H1 (cell line): ENCODE measurements at regions not wholly inside any gene's neighbourhood (a gene's known extent, or its start where the extent isn't known, plus 50 kb on each side); places are given as distances from the start of the nearest gene placed in this dataset.

Experiments
- CTCF ChIA-PET: fragments of 300-600 bp; sonication (Branson Sonifier 250); formaldehyde crosslinking; loops from one replicate; lab custom pipeline; 2021; ENCODE audit not compliant: partially characterized antibody; lab: Charles Lee
- POLR2A ChIA-PET: fragments of 300-600 bp; sonication (Branson Sonifier 250); formaldehyde crosslinking; loops from one replicate; lab custom pipeline; 2021; ENCODE audit warnings: inconsistent platforms; ENCODE audit not compliant: partially characterized antibody; lab: Charles Lee
- DNase-seq, 2 experiments: peaks; one replicate each; pipeline versions ENCODE4 v3.0.0 to v3.0.0-alpha.2; 2010 to 2022; ENCODE audit warnings: low spot score in 2 of 2, low read depth in 1 of 2, mixed read lengths in 1 of 2
- FAIRE-seq: peaks from 2 replicates; lab custom pipeline; 2011; peaks lifted over from hg19 to GRCh38; lab: Jason Lieb, UNC
- H2AFZ ChIP-seq: 2 replicates; pipeline ENCODE4 v1.8.1; 2012; ENCODE audit warnings: low read length, inconsistent platforms
- H2AK5ac ChIP-seq: 2 replicates; pipeline ENCODE4 v1.6.1; 2013; ENCODE audit warnings: low read depth, low read length
- H2BK120ac ChIP-seq: replicated peaks from 2 replicates; pipeline ENCODE3; 2013; ENCODE audit warnings: low read depth, low read length, inconsistent platforms
- H2BK12ac ChIP-seq: 2 replicates; pipeline ENCODE4 v1.6.1; 2013; ENCODE audit warnings: low read depth, low read length
- H2BK15ac ChIP-seq: 2 replicates; pipeline ENCODE4 v1.6.1; 2013; ENCODE audit warnings: low read length
- H2BK20ac ChIP-seq: 2 replicates; pipeline ENCODE4 v1.6.1; 2013; ENCODE audit warnings: low read length
- H2BK5ac ChIP-seq: 2 replicates; pipeline ENCODE4 v1.6.1; 2013; ENCODE audit warnings: low read depth, low read length
- H3K14ac ChIP-seq: 2 replicates; pipeline ENCODE4 v1.6.1; 2013; ENCODE audit warnings: inconsistent platforms; ENCODE audit not compliant: insufficient read length
- H3K18ac ChIP-seq: 2 replicates; pipeline ENCODE4 v1.6.1; 2013; ENCODE audit warnings: low read length; ENCODE audit errors: extremely low read depth
- H3K23ac ChIP-seq: 2 replicates; pipeline ENCODE4 v1.6.1; 2013; ENCODE audit warnings: inconsistent platforms; ENCODE audit not compliant: insufficient read length
- H3K23me2 ChIP-seq: 2 replicates; pipeline ENCODE4 v1.6.1; 2013; ENCODE audit warnings: low read depth, low read length
- H3K27ac ChIP-seq: 2 replicates; pipeline ENCODE4 v1.6.1; 2011; ENCODE audit warnings: low read depth, low read length, inconsistent platforms
- H3K27me3 ChIP-seq, 4 experiments: replicated peaks in 1 of 4; 1 replicate in 1 of 4; 2 replicates in 3 of 4; pipeline versions ENCODE4 v1.6.1 to v1.8.1; 2011 to 2013; ENCODE audit warnings: low read length in 3 of 4, mild to moderate bottlenecking in 3 of 4, inconsistent platforms in 2 of 4, mixed read lengths in 2 of 4, moderate library complexity in 1 of 4; ENCODE audit not compliant: control insufficient read depth in 3 of 4, insufficient read depth in 3 of 4; ENCODE audit errors: extremely low read depth in 1 of 4
- H3K36me3 ChIP-seq, 4 experiments: 2 replicates each; pipeline versions ENCODE4 v1.6.1 to v1.8.1; 2011 to 2013; ENCODE audit warnings: mild to moderate bottlenecking in 4 of 4, low read length in 3 of 4, moderate library complexity in 2 of 4, control low read depth in 1 of 4, inconsistent platforms in 1 of 4; ENCODE audit not compliant: insufficient read depth in 4 of 4, control insufficient read depth in 2 of 4
- H3K4ac ChIP-seq: replicated peaks from 2 replicates; pipeline ENCODE3; 2013; ENCODE audit warnings: low read length, low read depth, mixed read lengths, inconsistent platforms; ENCODE audit not compliant: insufficient read length
- H3K4me1 ChIP-seq, 4 experiments: replicated peaks in 1 of 4; 1 replicate in 1 of 4; 2 replicates in 3 of 4; pipeline versions ENCODE4 v1.6.1 to v1.8.1; 2011 to 2013; ENCODE audit warnings: low read length in 3 of 4, inconsistent platforms in 2 of 4, mixed read lengths in 1 of 4; ENCODE audit not compliant: insufficient read depth in 4 of 4, control insufficient read depth in 3 of 4
- H3K4me2 ChIP-seq, 2 experiments: 2 replicates each; pipeline versions ENCODE4 v1.6.1 to v1.8.1; 2011 to 2013; ENCODE audit warnings: low read depth in 2 of 2, low read length in 2 of 2, control low read depth in 1 of 2, inconsistent platforms in 1 of 2, mild to moderate bottlenecking in 1 of 2; ENCODE audit not compliant: insufficient read depth in 1 of 2
- H3K4me3 ChIP-seq, 4 experiments: fragments of 200-600, 300-600 bp in 1 of 4; sonication (generic), shearing (Covaris generic), sonication (Bioruptor Twin) in 1 of 4; 2 replicates each; pipeline versions ENCODE4 v1.5.1 to v1.8.1; 2011 to 2016; ENCODE audit warnings: low read length in 4 of 4, low read depth in 3 of 4, control low read depth in 2 of 4, inconsistent platforms in 2 of 4, mild to moderate bottlenecking in 2 of 4, mixed read lengths in 1 of 4, moderate library complexity in 1 of 4; ENCODE audit not compliant: insufficient read depth in 2 of 4; ENCODE audit errors: extremely low read depth in 1 of 4
- H3K56ac ChIP-seq: replicated peaks from 2 replicates; pipeline ENCODE3; 2013; ENCODE audit warnings: low read depth, mild to moderate bottlenecking, mixed read lengths, low read length, inconsistent platforms; ENCODE audit not compliant: insufficient read length
- H3K79me1 ChIP-seq: 2 replicates; pipeline ENCODE4 v1.6.1; 2013; ENCODE audit warnings: low read depth, low read length, control low read depth
- H3K79me2 ChIP-seq, 2 experiments: 2 replicates each; pipeline versions ENCODE4 v1.6.1 to v1.8.1; 2012 to 2013; ENCODE audit warnings: low read length in 2 of 2, mild to moderate bottlenecking in 2 of 2, inconsistent platforms in 1 of 2; ENCODE audit not compliant: insufficient read depth in 2 of 2, control insufficient read depth in 1 of 2
- H3K9ac ChIP-seq, 4 experiments: replicated peaks in 1 of 4; 1 replicate in 1 of 4; 2 replicates in 3 of 4; pipeline versions ENCODE4 v1.6.1 to v1.8.1; 2011 to 2013; ENCODE audit warnings: low read depth in 3 of 4, low read length in 3 of 4, control low read depth in 2 of 4, mild to moderate bottlenecking in 2 of 4, moderate library complexity in 2 of 4, inconsistent platforms in 1 of 4; ENCODE audit errors: extremely low read depth in 1 of 4
- H3K9me3 ChIP-seq, 2 experiments: 2 replicates each; pipeline versions ENCODE4 v1.6.1 to v1.8.1; 2012 to 2013; ENCODE audit warnings: mild to moderate bottlenecking in 2 of 2, moderate library complexity in 2 of 2, control low read depth in 1 of 2, inconsistent platforms in 1 of 2, low read depth in 1 of 2, low read length in 1 of 2, mixed read lengths in 1 of 2; ENCODE audit not compliant: insufficient read depth in 2 of 2
- H4K20me1 ChIP-seq, 2 experiments: replicated peaks in 1 of 2; 2 replicates each; pipeline versions ENCODE3 to v1.8.1; 2011 to 2013; ENCODE audit warnings: inconsistent platforms in 2 of 2, low read length in 2 of 2, mild to moderate bottlenecking in 1 of 2; ENCODE audit not compliant: insufficient read depth in 2 of 2, control insufficient read depth in 1 of 2
- H4K5ac ChIP-seq: 2 replicates; pipeline ENCODE4 v1.6.1; 2013; ENCODE audit warnings: low read length, low read depth, mixed read lengths, inconsistent platforms; ENCODE audit not compliant: insufficient read length
- H4K8ac ChIP-seq: 2 replicates; pipeline ENCODE4 v1.8.0; 2013; ENCODE audit warnings: mild to moderate bottlenecking, moderate library complexity, low read length, inconsistent platforms; ENCODE audit not compliant: insufficient read depth; ENCODE audit errors: extremely low read depth
- H4K91ac ChIP-seq: replicated peaks from 2 replicates; pipeline ENCODE3; 2013; ENCODE audit warnings: low read length, mixed read lengths, inconsistent platforms; ENCODE audit not compliant: insufficient read length
- BRCA1 ChIP-seq: IDR thresholded peaks from 2 replicates; pipeline ENCODE4 v1.6.1; 2012; ENCODE audit warnings: low read depth, low read length, improper control_type of control experiment
- KDM1A ChIP-seq: fragments of 200-600, 300-600 bp; sonication (generic); IDR thresholded peaks from 2 replicates; pipeline ENCODE4 v1.7.1; 2016; ENCODE audit warnings: mild to moderate bottlenecking, low read length, borderline replicate concordance
- RAD21 ChIP-seq, 2 experiments: IDR thresholded peaks in 1 of 2; conservative IDR thresholded peaks in 1 of 2; 2 replicates each; pipeline ENCODE4 v1.6.1; 2011; ENCODE audit warnings: low read depth in 2 of 2, low read length in 2 of 2, improper control_type of control experiment in 1 of 2, inconsistent platforms in 1 of 2, mild to moderate bottlenecking in 1 of 2, moderate library complexity in 1 of 2
- SP1 ChIP-seq: IDR thresholded peaks from 2 replicates; pipeline ENCODE4 v1.6.1; 2011; ENCODE audit warnings: low read depth, low read length
- TAF1 ChIP-seq: IDR thresholded peaks from 2 replicates; pipeline ENCODE4 v1.6.1; 2011; ENCODE audit warnings: mild to moderate bottlenecking, low read depth, low read length

GRCh38 chr9:115650768-115651167 lies 502.8 kb upstream of the PAPPA start:
- H3K27ac ChIP-seq = no peak overlapping the region
- POLR2A ChIA-PET = no interaction called here
- no peak overlapping the region for H3K4ac ChIP-seq
- H3K9me3 ChIP-seq = no peaks in the 10 kb centered on the region
- H3K18ac ChIP-seq = no peak overlapping the region
- H3K23me2 ChIP-seq = no peaks in the 10 kb centered on the region
- no peak overlapping the region for H2BK120ac ChIP-seq
- H3K36me3 ChIP-seq = no peaks in the 10 kb centered on the region
- H2BK12ac ChIP-seq = no peak overlapping the region
- H4K8ac ChIP-seq = no peak overlapping the region
- H3K14ac ChIP-seq = no peak overlapping the region
- no peak overlapping the region for H2BK15ac ChIP-seq
- H3K4me2 ChIP-seq = no peak overlapping the region
- no peak overlapping the region for H2BK5ac ChIP-seq
- H2AFZ ChIP-seq = no peak overlapping the region
- H3K79me2 ChIP-seq = no peaks in the 10 kb centered on the region
- CTCF ChIA-PET = interaction anchor here (1.1 to 3.2 kb wide), 3 partner anchors 9 to 59 kb away, joined by 4 to 10 read pairs (median 5); no protein-coding TSS in a partner anchor
- H4K91ac ChIP-seq = no peak overlapping the region
- H3K79me1 ChIP-seq = no peaks in the 10 kb centered on the region
- H3K4me3 ChIP-seq = no peak overlapping the region
- FAIRE-seq (no peak), DNase-seq (no peak)
- H2AK5ac ChIP-seq = no peak overlapping the region
- no peak overlapping the region for H2BK20ac ChIP-seq
- H3K27me3 ChIP-seq = no peaks in the 10 kb centered on the region
- H4K5ac ChIP-seq = no peak overlapping the region
- TF ChIP-seq TAF1 = no peak
- TF ChIP-seq RAD21 (IDR thresholded peaks at IDR 0.05 in 1 of 2, conservative IDR thresholded peaks at IDR 0.05 in 1 of 2; ENCODE audit: low read depth in 2 of 2, low read length in 2 of 2) = no peak
- TF ChIP-seq KDM1A = no peak
- no peak for TF ChIP-seq SP1
- TF ChIP-seq BRCA1 = no peak
- no peaks in the 10 kb centered on the region for H4K20me1 ChIP-seq
- H3K23ac ChIP-seq = no peak overlapping the region
- no peak overlapping the region for H3K9ac ChIP-seq
- H3K4me1 ChIP-seq = no peaks in the 10 kb centered on the region
- no peak overlapping the region for H3K56ac ChIP-seq
